Endothelial cell of umbilical vein (primary cell): ENCODE measurements at regions not wholly inside any gene's neighbourhood (a gene's known extent, or its start where the extent isn't known, plus 50 kb on each side); places are given as distances from the start of the nearest gene placed in this dataset.

ENCODE experiments used
- BruUV-seq: library from RNA; stranded (reverse); fragments of 400-500 nt; replicated peaks from 2 replicates; lab custom pipeline; 2021; lab: Mats Ljungman, UMichigan
- CTCF ChIA-PET: fragments of 300-600, 350-600 bp; sonication (Branson Sonifier 250); formaldehyde crosslinking; loops from one replicate; lab custom pipeline; 2021; ENCODE audit warnings: antibody characterized with exemption, inconsistent platforms; lab: Charles Lee
- POLR2A ChIA-PET: fragments of 300-600, 350-600 bp; sonication (Branson Sonifier 250); formaldehyde crosslinking; loops from one replicate; lab custom pipeline; 2021; ENCODE audit warnings: antibody characterized with exemption, inconsistent platforms; lab: Charles Lee
- DNase-seq: peaks from one replicate; pipeline ENCODE4 v3.0.0-alpha.2; 2011; ENCODE audit warnings: low read depth, low spot score
- FAIRE-seq: peaks from 2 replicates; lab custom pipeline; 2011; peaks lifted over from hg19 to GRCh38; lab: Jason Lieb, UNC
- H2AFZ ChIP-seq: 2 replicates; pipeline ENCODE4 v1.6.0; 2012; ENCODE audit warnings: low read depth, low read length, control low read depth, inconsistent platforms
- H3K27ac ChIP-seq: 2 replicates; pipeline ENCODE4 v1.5.1; 2011; ENCODE audit warnings: low read depth, mild to moderate bottlenecking, control low read depth, low read length, moderate library complexity; ENCODE audit not compliant: insufficient read depth
- H3K27me3 ChIP-seq, 2 experiments: 2 replicates each; pipeline versions ENCODE4 v1.6.0 to v1.6.1; 2011; ENCODE audit warnings: low read length in 2 of 2, mixed read lengths in 1 of 2; ENCODE audit not compliant: control insufficient read depth in 2 of 2, insufficient read depth in 2 of 2
- H3K36me3 ChIP-seq, 2 experiments: 2 replicates in 1 of 2; 3 replicates in 1 of 2; pipeline ENCODE4 v1.5.1; 2011; ENCODE audit warnings: low read length in 2 of 2, mild to moderate bottlenecking in 1 of 2, moderate library complexity in 1 of 2; ENCODE audit not compliant: control insufficient read depth in 2 of 2, insufficient read depth in 2 of 2; ENCODE audit errors: extremely low read depth in 1 of 2
- H3K4me1 ChIP-seq: 3 replicates; pipeline ENCODE4 v1.5.1; 2011; ENCODE audit warnings: mild to moderate bottlenecking, low read length; ENCODE audit not compliant: control insufficient read depth, insufficient read depth; ENCODE audit errors: extremely low read depth
- H3K4me2 ChIP-seq: 2 replicates; pipeline ENCODE4 v1.6.1; 2011; ENCODE audit warnings: low read length, control low read depth, mixed read lengths; ENCODE audit not compliant: insufficient read depth
- H3K4me3 ChIP-seq, 3 experiments: fragments of 200-600 bp in 1 of 3; sonication (generic), shearing (Covaris generic) in 1 of 3; replicated peaks in 1 of 3; 2 replicates each; pipeline ENCODE4 v1.5.1; 2011 to 2016; ENCODE audit warnings: control low read depth in 3 of 3, low read length in 3 of 3, mild to moderate bottlenecking in 2 of 3, inconsistent platforms in 1 of 3, low read depth in 1 of 3, moderate library complexity in 1 of 3; ENCODE audit not compliant: insufficient read depth in 1 of 3
- H3K79me2 ChIP-seq: 2 replicates; pipeline ENCODE4 v1.6.0; 2012; ENCODE audit warnings: low read length, inconsistent platforms; ENCODE audit not compliant: control insufficient read depth, insufficient read depth
- H3K9ac ChIP-seq: replicated peaks from 2 replicates; pipeline ENCODE3; 2011; ENCODE audit warnings: low read length, control low read depth; ENCODE audit not compliant: insufficient read depth; ENCODE audit errors: extremely low read depth
- H3K9me1 ChIP-seq: replicated peaks from 3 replicates; pipeline ENCODE4 v1.6.0; 2011; ENCODE audit warnings: mild to moderate bottlenecking, low read length; ENCODE audit not compliant: control insufficient read depth, insufficient read depth; ENCODE audit errors: extremely low read depth
- H3K9me3 ChIP-seq: replicated peaks from 2 replicates; pipeline ENCODE4 v1.5.1; 2012; ENCODE audit warnings: low read length, inconsistent platforms; ENCODE audit not compliant: control insufficient read depth, insufficient read depth
- H4K20me1 ChIP-seq: replicated peaks from 2 replicates; pipeline ENCODE3; 2011; ENCODE audit warnings: mild to moderate bottlenecking, low read length; ENCODE audit not compliant: control insufficient read depth, insufficient read depth; ENCODE audit errors: extremely low read depth
- EZH2 ChIP-seq: IDR thresholded peaks from 2 replicates; pipeline ENCODE4 v1.6.1; 2012; ENCODE audit warnings: borderline replicate concordance, low read depth, mild to moderate bottlenecking, moderate library complexity, low read length, inconsistent platforms; ENCODE audit not compliant: severe bottlenecking
- FOS ChIP-seq: IDR thresholded peaks from 2 replicates; pipeline ENCODE4 v1.6.1; 2011; ENCODE audit warnings: mild to moderate bottlenecking, low read length, moderate library complexity, borderline replicate concordance; ENCODE audit not compliant: insufficient read depth
- GATA2 ChIP-seq: IDR thresholded peaks from 2 replicates; pipeline ENCODE4 v1.7.0; 2011; ENCODE audit warnings: low read depth, mild to moderate bottlenecking, moderate library complexity, mixed read lengths, low read length; ENCODE audit not compliant: insufficient read length, insufficient read depth
- JUN ChIP-seq: IDR thresholded peaks from 2 replicates; pipeline ENCODE4 v1.6.1; 2011; ENCODE audit warnings: borderline replicate concordance, low read depth; ENCODE audit not compliant: insufficient read length, insufficient read depth
- MYC ChIP-seq: IDR thresholded peaks from one replicate; pipeline ENCODE4 v1.6.1; 2011; ENCODE audit warnings: mild to moderate bottlenecking, low read depth, low read length
- POLR2A ChIP-seq: IDR thresholded peaks from 2 replicates; pipeline ENCODE4 v1.6.1; 2012; ENCODE audit warnings: low read depth, mild to moderate bottlenecking, control low read depth, low read length
- POLR2AphosphoS5 ChIP-seq: IDR thresholded peaks from 2 replicates; pipeline ENCODE4 v1.6.1; 2012; ENCODE audit warnings: low read depth, mild to moderate bottlenecking, control low read depth, low read length, moderate library complexity; ENCODE audit not compliant: insufficient read depth
- dilution Hi-C: fragments of 300-500 bp; cut with MboI; formaldehyde crosslinking; loops from one replicate; pipeline ENCODE4 v1.15.0; 2019; ENCODE audit warnings: low sequenced_read_pairs; ENCODE audit not compliant: extremely low pct_ligation_motif_present
- intact Hi-C: fragments of 100-400 bp; cut with micrococcal nuclease; formaldehyde crosslinking; loops from one replicate; pipeline ENCODE4 v1.10.0; 2022
- TF ChIP-seq, protein P1 (sequence below): IDR thresholded peaks from 2 replicates; pipeline ENCODE4 v1.6.1; 2011; ENCODE audit not compliant: insufficient read depth, insufficient read length
- TF ChIP-seq, protein P2 (sequence below), 2 donors: IDR thresholded peaks; 1 replicate in 1 of 2; 2 replicates in 1 of 2; pipeline ENCODE4 v1.5.1; 2011; ENCODE audit warnings: low read length in 2 of 2, mild to moderate bottlenecking in 2 of 2, moderate library complexity in 2 of 2, control low read depth in 1 of 2, inconsistent platforms in 1 of 2, low read depth in 1 of 2; ENCODE audit not compliant: insufficient read depth in 1 of 2; ENCODE audit errors: extremely low read depth in 1 of 2

GRCh38 chr12:38541849-38542248 is 225.3 kb downstream of the ALG10B start:
- TF ChIP-seq POLR2A (no peak), JUN (no peak), EZH2 (no peak), POLR2AphosphoS5 (no peak), FOS (no peak), MYC (no peak), GATA2 (no peak)
- TF ChIP-seq, protein P1, sequence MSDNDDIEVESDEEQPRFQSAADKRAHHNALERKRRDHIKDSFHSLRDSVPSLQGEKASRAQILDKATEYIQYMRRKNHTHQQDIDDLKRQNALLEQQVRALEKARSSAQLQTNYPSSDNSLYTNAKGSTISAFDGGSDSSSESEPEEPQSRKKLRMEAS = no peak
- TF ChIP-seq, protein P2, sequence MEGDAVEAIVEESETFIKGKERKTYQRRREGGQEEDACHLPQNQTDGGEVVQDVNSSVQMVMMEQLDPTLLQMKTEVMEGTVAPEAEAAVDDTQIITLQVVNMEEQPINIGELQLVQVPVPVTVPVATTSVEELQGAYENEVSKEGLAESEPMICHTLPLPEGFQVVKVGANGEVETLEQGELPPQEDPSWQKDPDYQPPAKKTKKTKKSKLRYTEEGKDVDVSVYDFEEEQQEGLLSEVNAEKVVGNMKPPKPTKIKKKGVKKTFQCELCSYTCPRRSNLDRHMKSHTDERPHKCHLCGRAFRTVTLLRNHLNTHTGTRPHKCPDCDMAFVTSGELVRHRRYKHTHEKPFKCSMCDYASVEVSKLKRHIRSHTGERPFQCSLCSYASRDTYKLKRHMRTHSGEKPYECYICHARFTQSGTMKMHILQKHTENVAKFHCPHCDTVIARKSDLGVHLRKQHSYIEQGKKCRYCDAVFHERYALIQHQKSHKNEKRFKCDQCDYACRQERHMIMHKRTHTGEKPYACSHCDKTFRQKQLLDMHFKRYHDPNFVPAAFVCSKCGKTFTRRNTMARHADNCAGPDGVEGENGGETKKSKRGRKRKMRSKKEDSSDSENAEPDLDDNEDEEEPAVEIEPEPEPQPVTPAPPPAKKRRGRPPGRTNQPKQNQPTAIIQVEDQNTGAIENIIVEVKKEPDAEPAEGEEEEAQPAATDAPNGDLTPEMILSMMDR (IDR thresholded peaks at IDR 0.05; ENCODE audit: extremely low read depth in 1 of 2, insufficient read depth in 1 of 2, low read depth in 1 of 2, low read length in 2 of 2) = no peak
- Histone ChIP-seq H3K27ac (no peak overlapping the region), H3K27me3 (no peaks in the 10 kb centered on the region), H3K36me3 (no peaks in the 10 kb centered on the region), H3K4me1 (no peaks in the 10 kb centered on the region), H3K9me1 (no peaks in the 10 kb centered on the region), H2AFZ (no peak overlapping the region), H3K9me3 (peaks cover 2% of the 10 kb centered on the region), H3K79me2 (no peaks in the 10 kb centered on the region), H3K9ac (no peak overlapping the region), H3K4me2 (no peak overlapping the region), H3K4me3 (no peak overlapping the region), H4K20me1 (no peaks in the 10 kb centered on the region)
- intact Hi-C loops = no loop called here
- ChIA-PET POLR2A (no interaction called here), CTCF (no interaction called here)
- dilution Hi-C loops = no loop called here
- no TSS peak for BruUV-seq
- DNase-seq = no peak
- FAIRE-seq = no peak
